Hepatocyte (in vitro differentiated cells): ENCODE measurements at regions not wholly inside any gene's neighbourhood (a gene's known extent, or its start where the extent isn't known, plus 50 kb on each side); places are given as distances from the start of the nearest gene placed in this dataset.

ENCODE experiments used
- EZH2phosphoT487 ChIP-seq: fragments of 200-600 bp; sonication (generic); IDR thresholded peaks from one replicate; pipeline ENCODE4 v1.6.1; 2018; ENCODE audit warnings: antibody characterized with exemption, mild to moderate bottlenecking, low read depth, moderate library complexity; ENCODE audit not compliant: unreplicated experiment, severe bottlenecking
- TF ChIP-seq, protein P1 (sequence below): fragments of 200-600 bp; sonication (generic); IDR thresholded peaks from 2 replicates; pipeline ENCODE4 v1.5.1; 2016; ENCODE audit warnings: antibody characterized with exemption, mild to moderate bottlenecking; ENCODE audit not compliant: poor library complexity

DNA sequence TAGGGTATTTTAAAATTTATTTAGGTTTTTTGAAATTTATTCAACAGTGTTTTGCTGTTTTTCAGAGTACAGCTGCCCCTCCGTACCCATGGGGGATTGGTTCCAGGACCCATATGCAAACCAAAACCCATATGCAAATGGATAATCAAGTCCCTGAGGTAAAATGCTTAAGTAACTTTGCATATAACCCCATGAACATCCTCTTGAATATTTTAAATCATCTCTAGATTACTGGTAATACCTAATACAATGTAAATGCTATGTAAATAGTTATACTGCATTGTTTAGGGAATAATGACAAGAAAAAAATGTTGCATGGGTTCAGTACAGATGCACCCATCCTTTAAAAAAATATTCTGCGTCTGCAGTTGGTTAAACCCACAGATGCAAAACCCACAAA, 547.9 kb upstream of the CDH4 start:
- TF ChIP-seq, protein P1, sequence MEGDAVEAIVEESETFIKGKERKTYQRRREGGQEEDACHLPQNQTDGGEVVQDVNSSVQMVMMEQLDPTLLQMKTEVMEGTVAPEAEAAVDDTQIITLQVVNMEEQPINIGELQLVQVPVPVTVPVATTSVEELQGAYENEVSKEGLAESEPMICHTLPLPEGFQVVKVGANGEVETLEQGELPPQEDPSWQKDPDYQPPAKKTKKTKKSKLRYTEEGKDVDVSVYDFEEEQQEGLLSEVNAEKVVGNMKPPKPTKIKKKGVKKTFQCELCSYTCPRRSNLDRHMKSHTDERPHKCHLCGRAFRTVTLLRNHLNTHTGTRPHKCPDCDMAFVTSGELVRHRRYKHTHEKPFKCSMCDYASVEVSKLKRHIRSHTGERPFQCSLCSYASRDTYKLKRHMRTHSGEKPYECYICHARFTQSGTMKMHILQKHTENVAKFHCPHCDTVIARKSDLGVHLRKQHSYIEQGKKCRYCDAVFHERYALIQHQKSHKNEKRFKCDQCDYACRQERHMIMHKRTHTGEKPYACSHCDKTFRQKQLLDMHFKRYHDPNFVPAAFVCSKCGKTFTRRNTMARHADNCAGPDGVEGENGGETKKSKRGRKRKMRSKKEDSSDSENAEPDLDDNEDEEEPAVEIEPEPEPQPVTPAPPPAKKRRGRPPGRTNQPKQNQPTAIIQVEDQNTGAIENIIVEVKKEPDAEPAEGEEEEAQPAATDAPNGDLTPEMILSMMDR: no peak
- TF ChIP-seq EZH2phosphoT487: no peak
